Vagina (tissue), 2 donors: ENCODE measurements at regions not wholly inside any gene's neighbourhood (a gene's known extent, or its start where the extent isn't known, plus 50 kb on each side); places are given as distances from the start of the nearest gene placed in this dataset.

Source experiments
- CTCF ChIP-seq, 3 experiments: fragments of 450-650 bp in 2 of 3; fragments of 200-600 bp in 1 of 3; sonication (generic) in 1 of 3; IDR thresholded peaks; one replicate each; pipeline ENCODE4 v1.5.1; 2017 to 2019; ENCODE audit warnings: antibody characterized with exemption in 3 of 3, mild to moderate bottlenecking in 2 of 3, moderate library complexity in 2 of 3
- POLR2A ChIP-seq, 2 donors: fragments of 450-650 bp; IDR thresholded peaks; one replicate each; pipeline ENCODE4 v1.6.1; 2017; ENCODE audit warnings: antibody characterized with exemption in 2 of 2, mild to moderate bottlenecking in 2 of 2, moderate library complexity in 2 of 2
- POLR2AphosphoS5 ChIP-seq, 2 donors: sonication (generic); formaldehyde crosslinking; IDR thresholded peaks; one replicate each; pipeline ENCODE4 v1.9.0; 2017; ENCODE audit warnings: antibody characterized with exemption in 2 of 2, mild to moderate bottlenecking in 2 of 2, low read depth in 1 of 2; ENCODE audit not compliant: insufficient read depth in 1 of 2

- TF ChIP-seq CTCF (IDR thresholded peaks at IDR 0.05), result no peak
- TF ChIP-seq POLR2AphosphoS5 (IDR thresholded peaks at IDR 0.05; ENCODE audit: insufficient read depth in 1 of 2, low read depth in 1 of 2), result no peak
- no peak for TF ChIP-seq POLR2A (IDR thresholded peaks at IDR 0.05)
Measured at GRCh38 chr12:39102474-39103209, 197.3 kb upstream of the CPNE8 start.
